ENCODE measurements at regions not wholly inside any gene's neighbourhood (a gene's known extent, or its start where the extent isn't known, plus 50 kb on each side); places are given as distances from the start of the nearest gene placed in this dataset.

DNA sequence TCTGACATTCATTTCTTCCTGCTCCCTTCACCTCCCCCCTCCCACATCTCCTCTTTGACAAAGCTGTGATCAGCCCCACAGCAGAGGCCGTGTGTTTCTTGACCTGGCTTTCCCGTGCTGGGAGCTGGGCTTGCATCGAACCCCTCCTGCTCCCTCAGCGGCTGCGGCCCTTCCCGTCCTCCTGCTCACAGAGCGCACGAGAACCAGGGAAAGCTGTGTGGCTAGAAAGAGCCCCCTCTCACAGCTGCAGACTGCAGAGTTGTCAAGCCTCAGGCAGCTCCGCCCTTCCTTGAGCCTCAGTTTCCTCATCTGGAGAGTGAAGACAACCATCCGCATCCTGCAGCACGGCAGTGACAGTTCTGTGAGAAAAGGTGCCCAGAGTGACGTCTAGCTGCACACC lies 65.7 kb upstream of the GLI2 start:
- TF ChIP-seq, protein P1, sequence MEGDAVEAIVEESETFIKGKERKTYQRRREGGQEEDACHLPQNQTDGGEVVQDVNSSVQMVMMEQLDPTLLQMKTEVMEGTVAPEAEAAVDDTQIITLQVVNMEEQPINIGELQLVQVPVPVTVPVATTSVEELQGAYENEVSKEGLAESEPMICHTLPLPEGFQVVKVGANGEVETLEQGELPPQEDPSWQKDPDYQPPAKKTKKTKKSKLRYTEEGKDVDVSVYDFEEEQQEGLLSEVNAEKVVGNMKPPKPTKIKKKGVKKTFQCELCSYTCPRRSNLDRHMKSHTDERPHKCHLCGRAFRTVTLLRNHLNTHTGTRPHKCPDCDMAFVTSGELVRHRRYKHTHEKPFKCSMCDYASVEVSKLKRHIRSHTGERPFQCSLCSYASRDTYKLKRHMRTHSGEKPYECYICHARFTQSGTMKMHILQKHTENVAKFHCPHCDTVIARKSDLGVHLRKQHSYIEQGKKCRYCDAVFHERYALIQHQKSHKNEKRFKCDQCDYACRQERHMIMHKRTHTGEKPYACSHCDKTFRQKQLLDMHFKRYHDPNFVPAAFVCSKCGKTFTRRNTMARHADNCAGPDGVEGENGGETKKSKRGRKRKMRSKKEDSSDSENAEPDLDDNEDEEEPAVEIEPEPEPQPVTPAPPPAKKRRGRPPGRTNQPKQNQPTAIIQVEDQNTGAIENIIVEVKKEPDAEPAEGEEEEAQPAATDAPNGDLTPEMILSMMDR (IDR thresholded peaks at IDR 0.05; ENCODE audit: insufficient read depth, low read depth, low read length) = no peak
- no peak for TF ChIP-seq EZH2 (IDR thresholded peaks at IDR 0.05; ENCODE audit: insufficient read depth, low read length)

Data from astrocyte (in vitro differentiated cells and primary cell).